Left lobe of liver (tissue), 2 donors: ENCODE measurements at regions not wholly inside any gene's neighbourhood (a gene's known extent, or its start where the extent isn't known, plus 50 kb on each side); places are given as distances from the start of the nearest gene placed in this dataset.
"Not testable (repeated sequence)": the region's sequence is repeated elsewhere in the genome, so short reads cannot be mapped to it uniquely, and the experiment has no call there.

Source experiments
- ATAC-seq: fragments of 200-7000 bp; cut with Tn5 transposase; one replicate; pipeline ENCODE4 v1.9.1; 2020; ENCODE audit warnings: mild to moderate bottlenecking, moderate library complexity
- DNase-seq: peaks from one replicate; pipeline ENCODE4 v3.0.0-alpha.2; 2020; ENCODE audit warnings: low spot score
- donor health status: DM: no; HTN: no; CAD: no; lungs with moderate emphysema.
- donor health status: DM: no; HTN: yes; CAD: no.

GRCh38 chr12:91511795-91512420 is 329.3 kb upstream of the DCN start:
- ATAC-seq = no peak

GRCh38 chr12:91507754-91508153 is 325.1 kb upstream of the DCN start:
- ATAC-seq (no peak), DNase-seq (no peak)

More at GRCh38 chr12:91511795-91512420, 329.3 kb upstream of the DCN start:
- no peak for DNase-seq

GRCh38 chr12:91506452-91506851 is 323.8 kb upstream of the DCN start:
- ATAC-seq = no peak
- DNase-seq = no peak

GRCh38 chr12:91505006-91505405 is 322.4 kb upstream of the DCN start:
- ATAC-seq (no peak), DNase-seq (no peak)

GRCh38 chr12:91502208-91502607 is 319.6 kb upstream of the DCN start:
- ATAC-seq (no peak), DNase-seq (no peak)

- ATAC-seq = no peak
- DNase-seq = no peak
Observed at GRCh38 chr12:91496337-91496736, 313.7 kb upstream of the DCN start.

DNA sequence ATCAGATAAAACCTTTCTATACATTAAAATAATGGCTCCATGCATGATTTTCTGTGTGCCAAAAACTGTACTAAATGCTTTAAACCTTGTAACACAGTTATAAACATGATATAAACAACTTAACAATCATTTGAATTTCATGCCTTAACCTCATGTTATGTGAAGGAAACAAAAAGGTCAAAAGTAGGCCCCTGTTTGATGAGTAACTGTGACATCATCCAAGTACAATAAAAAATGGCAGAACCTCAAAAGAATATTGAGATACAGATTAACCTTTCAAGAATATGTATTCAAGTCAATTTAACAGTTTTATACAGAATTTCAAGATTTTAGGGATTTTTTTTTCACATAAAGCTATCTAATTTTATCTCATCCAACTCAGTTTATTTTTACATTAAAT is 310.7 kb upstream of the DCN start:
- ATAC-seq (no peak), DNase-seq (no peak)

- ATAC-seq (no peak), DNase-seq (no peak)
Observed at GRCh38 chr12:91492648-91493047, 310.0 kb upstream of the DCN start.

- DNase-seq (no peak), ATAC-seq (no peak)
Observed at GRCh38 chr12:91490667-91491311, 308.2 kb upstream of the DCN start.

DNA sequence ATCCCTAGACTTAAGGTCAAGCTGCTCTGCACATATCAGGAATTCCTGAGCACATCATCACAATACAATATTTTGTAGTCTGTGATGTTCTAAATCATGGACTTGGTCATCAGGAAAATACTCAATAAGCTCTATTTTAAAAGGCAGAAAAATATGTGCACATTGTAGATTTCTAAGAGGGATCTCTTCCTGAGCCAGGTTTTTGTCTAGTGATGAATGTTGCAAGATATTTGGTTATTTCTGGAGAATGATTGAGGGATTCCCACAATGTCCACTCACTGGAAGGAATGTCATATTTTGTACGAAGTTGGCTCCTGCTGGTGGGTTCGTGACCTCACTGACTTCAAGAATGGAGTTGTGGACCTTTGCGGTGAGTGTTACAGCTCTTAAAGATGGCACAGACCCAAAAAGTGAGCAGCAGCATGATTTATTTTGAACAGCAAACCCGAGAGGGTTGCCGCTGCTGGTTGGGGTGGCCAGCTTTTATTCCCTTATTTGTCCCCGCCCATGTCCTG is 300.9 kb upstream of the DCN start:
- ATAC-seq (no peak), DNase-seq (no peak)

DNA sequence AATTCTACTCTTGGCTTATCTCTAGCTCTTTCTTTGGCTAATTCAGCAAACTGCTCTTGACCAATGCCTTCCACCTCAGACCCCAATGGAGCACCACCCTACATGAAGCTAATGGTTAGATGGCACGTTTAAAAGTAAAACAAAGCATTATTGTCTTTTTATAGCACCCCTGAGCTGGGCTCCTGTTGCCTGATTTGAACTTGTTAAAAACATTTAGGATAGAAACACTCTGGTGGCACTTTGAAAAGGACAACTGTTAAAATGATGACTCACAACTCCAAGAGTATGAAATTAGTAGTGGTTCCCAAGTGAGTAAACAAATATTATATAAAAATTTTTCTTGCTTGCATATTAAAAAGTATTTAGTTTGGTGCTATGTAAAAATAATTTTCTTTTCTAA is 299.6 kb upstream of the DCN start:
- ATAC-seq (no peak), DNase-seq (no peak)

GRCh38 chr12:91478500-91478899 is 295.9 kb upstream of the DCN start:
- ATAC-seq = no peak
- no peak for DNase-seq

DNA sequence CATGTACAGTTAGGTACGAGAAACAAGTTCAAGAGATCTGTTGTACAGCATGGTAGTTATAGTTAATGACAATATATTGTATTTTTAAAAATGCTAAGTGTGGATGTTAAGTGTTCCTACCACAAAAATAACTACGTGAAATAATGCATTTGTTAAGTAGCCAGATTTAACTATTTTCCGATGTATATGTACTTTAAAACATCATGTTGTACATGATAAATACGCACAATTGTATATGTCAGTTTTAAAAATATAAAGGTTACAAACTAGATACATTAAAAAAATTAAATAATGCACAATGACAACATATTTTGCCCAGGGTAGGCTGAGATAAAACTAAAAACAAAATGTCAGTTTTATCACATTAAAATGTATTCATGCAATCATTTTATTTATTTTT is 285.1 kb upstream of the DCN start:
- no peak for DNase-seq
- ATAC-seq = no peak

DNA sequence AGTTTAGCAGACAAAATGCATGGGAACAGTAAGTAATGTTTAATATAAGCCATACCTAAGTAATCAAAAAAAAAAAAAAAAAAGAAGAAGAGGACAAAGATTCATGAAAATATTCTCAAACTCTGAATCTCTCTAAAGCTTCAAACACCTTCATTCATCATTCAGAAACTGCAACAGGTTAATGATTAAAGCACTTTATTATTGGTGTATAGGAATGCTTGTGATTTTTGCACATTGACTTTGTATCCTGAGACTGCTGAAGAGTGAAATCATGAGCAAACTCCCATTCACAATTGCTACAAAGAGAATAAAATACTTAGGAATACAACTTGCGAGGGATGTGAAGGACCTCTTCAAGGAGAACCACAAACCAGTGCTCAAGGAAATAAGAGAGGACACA is 278.4 kb upstream of the DCN start:
- ATAC-seq (no peak), DNase-seq (no peak)

- DNase-seq (no peak), ATAC-seq (no peak)
Observed at GRCh38 chr12:91460469-91460868, 277.9 kb upstream of the DCN start.

DNA sequence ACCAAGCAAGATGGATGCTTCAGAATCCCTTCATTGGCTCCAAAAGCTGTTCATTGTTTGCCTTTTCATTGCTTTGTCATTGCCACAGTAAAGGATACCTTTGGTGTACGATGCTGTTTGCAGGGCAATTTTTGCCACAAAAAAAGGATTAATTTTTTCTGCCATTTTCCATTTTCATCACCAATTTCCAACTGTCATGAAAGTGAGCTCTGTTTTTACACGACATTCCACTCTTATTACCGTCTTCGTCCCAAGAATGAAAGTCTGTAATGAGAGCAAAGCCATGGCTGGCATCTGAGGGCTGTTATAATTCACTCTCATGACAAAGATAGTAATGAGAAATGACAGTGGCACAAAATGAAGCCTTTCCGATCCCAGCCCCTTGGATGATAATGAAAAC is 272.7 kb upstream of the DCN start:
- DNase-seq = no peak
- no peak for ATAC-seq

DNA sequence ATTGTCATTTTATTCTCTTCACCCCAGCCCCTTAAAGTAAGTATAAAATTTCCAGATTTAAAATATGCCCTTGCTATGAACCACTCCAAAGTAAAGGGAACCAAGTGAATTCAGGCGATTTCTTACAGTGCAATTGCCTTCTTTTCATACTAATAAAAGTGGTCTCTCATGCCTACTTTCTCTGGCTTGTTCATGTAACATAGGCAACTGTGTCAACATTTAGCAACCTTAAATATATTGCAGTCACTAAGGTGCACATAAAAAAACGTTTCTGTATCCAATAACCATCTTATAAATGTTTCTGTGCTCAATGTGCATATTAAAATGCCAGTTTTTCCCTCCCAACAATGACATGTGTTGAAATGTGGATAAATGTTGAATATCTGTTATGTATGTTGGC is 271.6 kb upstream of the DCN start:
- no peak for DNase-seq
- ATAC-seq = no peak

- not testable (repeated sequence) for ATAC-seq, DNase-seq
Observed at GRCh38 chr12:91452464-91452863, 269.8 kb upstream of the DCN start.

GRCh38 chr12:91441993-91442952 is 259.7 kb upstream of the DCN start:
- DNase-seq = no peak
- ATAC-seq = no peak

DNA sequence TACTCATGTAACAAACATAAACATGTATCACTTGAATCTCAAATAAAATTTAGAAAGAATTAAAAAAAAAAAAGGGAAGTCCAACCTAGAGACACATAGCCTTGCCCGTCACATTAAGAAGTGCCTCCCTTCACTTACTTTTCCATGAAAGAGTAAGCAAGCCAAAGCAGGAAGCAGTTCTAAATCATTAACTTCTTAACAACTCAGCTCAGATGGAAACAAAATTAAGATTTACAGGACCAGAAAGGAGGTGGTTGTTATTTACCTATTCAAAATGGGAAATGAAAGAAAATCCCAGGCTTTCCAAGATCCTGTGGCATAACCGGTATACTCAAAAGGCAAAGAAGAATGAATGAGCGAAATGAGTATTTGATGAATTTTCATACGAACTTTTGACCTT is 258.6 kb upstream of the DCN start:
- ATAC-seq = no peak
- no peak for DNase-seq

DNA sequence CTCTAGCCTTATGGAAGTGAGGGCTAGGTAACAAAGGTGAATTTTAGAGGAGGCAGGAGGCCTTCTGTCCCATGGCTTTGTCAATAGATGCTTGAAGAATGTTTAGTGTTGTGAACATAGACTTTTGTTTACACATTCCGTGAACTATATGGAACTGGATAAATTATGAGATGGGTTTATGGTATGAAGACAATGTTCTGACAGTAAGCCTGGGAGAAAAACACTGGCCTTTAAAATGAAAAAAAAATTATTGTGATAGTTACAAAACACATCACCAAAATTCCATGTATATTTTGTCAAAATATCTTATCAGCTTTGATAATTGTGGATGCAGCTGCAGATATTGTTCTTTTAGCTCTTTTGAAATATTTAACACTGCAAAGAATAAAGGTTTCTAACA is 251.5 kb upstream of the DCN start:
- DNase-seq (no peak), ATAC-seq (no peak)

GRCh38 chr12:91432755-91433154 is 250.1 kb upstream of the DCN start:
- no peak for ATAC-seq
- DNase-seq = no peak
